ENCODE measurements at regions not wholly inside any gene's neighbourhood (a gene's known extent, or its start where the extent isn't known, plus 50 kb on each side); places are given as distances from the start of the nearest gene placed in this dataset.
"Not testable (repeated sequence)": the region's sequence is repeated elsewhere in the genome, so short reads cannot be mapped to it uniquely, and the experiment has no call there.

DNA sequence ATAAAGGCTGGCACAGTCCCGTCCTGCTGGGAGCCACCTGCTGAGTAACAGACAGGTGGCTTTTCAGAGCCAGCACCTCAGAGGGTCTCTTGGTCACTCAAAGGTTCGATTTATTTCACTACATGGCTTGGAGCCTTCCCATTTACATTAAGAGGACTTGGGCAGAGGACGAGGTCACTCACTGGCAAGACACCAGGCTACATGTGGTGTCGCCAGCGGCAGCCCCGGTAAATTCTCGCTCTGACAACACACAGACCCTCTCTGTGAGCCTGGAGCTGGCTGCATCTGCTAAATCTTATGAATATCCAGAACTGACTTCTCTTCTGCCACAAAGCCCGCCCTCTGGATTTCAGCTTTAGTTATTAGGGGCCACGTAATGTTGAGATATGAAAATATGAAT lies 254.7 kb downstream of the VAPA start:
- Histone ChIP-seq H3K27me3 (ENCODE audit: control insufficient read depth, insufficient read depth, low read length) (no peaks in the 10 kb centered on the region), H3K9ac (ENCODE audit: low read depth, low read length) (no peak overlapping the region), H3K4me1 (ENCODE audit: control insufficient read depth, insufficient read depth, low read length) (peaks cover 25% of the 10 kb centered on the region), H3K36me3 (ENCODE audit: insufficient read depth, low read length) (no peaks in the 10 kb centered on the region), H3K4me3 (ENCODE audit: low read length) (no peak overlapping the region), H3K9me3 (replicated peaks; ENCODE audit: low read length) (no peaks in the 10 kb centered on the region), H3K4me2 (ENCODE audit: low read length) (no peak overlapping the region)

DNA sequence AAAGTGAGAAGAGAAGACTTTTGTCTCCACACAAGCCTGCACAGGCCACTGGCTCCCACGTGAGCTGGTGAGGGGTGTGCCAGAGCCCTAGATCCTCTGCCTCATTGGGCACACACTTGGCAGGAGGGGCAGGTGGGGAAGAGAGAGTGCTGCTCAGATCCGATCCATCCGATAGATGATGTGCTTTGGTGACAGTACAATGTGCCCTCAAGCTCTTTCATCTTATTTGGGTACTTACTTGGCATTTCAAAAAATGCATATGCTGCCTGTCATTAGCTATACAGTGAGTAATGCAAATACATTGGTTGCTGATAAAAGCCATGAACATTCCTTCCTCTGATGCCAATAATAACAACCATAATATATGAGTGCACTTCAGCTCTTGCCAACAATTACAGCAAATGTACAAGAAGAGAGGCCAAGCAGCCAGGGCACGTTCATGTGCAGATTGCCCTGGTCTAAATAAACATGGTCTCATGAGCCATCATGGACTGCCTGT lies 255.3 kb downstream of the VAPA start:
- Histone ChIP-seq H3K4me3 (ENCODE audit: low read length) (no peak overlapping the region), H3K4me1 (ENCODE audit: control insufficient read depth, insufficient read depth, low read length) (peaks cover 25% of the 10 kb centered on the region), H3K27me3 (ENCODE audit: control insufficient read depth, insufficient read depth, low read length) (no peaks in the 10 kb centered on the region), H3K4me2 (ENCODE audit: low read length) (peak overlapping the region; percentile 48), H3K9me3 (replicated peaks; ENCODE audit: low read length) (no peaks in the 10 kb centered on the region), H3K36me3 (ENCODE audit: insufficient read depth, low read length) (no peaks in the 10 kb centered on the region), H3K9ac (ENCODE audit: low read depth, low read length) (no peak overlapping the region)

DNA sequence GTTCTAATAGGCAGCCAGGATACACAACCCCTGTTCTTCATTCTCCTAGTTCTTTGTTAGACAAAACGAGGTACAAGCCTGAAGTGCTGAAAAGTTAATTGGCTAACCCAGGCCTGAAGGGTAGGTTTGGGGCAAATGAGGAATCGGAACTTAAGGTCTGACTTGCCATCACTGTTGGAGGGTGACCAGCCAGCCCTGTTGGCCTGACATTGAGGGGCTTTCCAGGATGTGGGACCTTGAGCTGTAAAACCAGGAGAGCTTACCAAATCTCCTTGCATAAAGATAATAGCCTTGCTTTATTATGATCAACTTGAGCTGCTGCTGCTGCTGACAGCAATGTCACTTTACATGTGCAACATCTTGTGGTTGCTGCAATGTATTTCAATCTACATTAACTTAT lies 256.0 kb downstream of the VAPA start:
- Histone ChIP-seq H3K4me3 (ENCODE audit: low read length) (no peak overlapping the region), H3K36me3 (ENCODE audit: insufficient read depth, low read length) (no peaks in the 10 kb centered on the region), H3K27me3 (ENCODE audit: control insufficient read depth, insufficient read depth, low read length) (no peaks in the 10 kb centered on the region), H3K9ac (ENCODE audit: low read depth, low read length) (no peak overlapping the region), H3K9me3 (replicated peaks; ENCODE audit: low read length) (no peaks in the 10 kb centered on the region), H3K4me1 (ENCODE audit: control insufficient read depth, insufficient read depth, low read length) (peaks cover 25% of the 10 kb centered on the region), H3K4me2 (ENCODE audit: low read length) (peak overlapping the region; percentile 4)

DNA sequence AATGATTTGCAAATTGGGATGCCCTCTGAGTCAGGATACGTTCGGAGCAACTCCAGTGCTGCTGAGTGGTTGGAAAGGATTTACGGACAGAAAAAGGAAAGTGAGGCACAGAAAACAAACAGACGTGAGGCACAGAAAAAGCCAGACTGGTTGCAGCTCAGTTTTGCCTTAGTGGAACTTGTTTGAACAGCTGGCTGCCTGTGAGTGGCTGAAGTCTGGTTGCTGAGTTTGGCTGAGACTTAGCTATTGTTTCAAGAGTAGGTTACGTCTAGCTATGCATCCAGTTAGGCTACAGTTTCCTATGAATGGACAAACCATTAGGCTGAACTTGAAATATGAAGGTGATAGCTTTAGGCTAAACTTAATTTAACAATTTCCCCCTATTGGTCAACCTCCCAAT lies 256.6 kb downstream of the VAPA start:
- no peaks in the 10 kb centered on the region for H3K9me3 ChIP-seq (replicated peaks; ENCODE audit: low read length)
- no peak overlapping the region for H3K4me3 ChIP-seq (ENCODE audit: low read length)
- H3K36me3 ChIP-seq (ENCODE audit: insufficient read depth, low read length), result no peaks in the 10 kb centered on the region
- H3K27me3 ChIP-seq (ENCODE audit: control insufficient read depth, insufficient read depth, low read length), result no peaks in the 10 kb centered on the region
- no peak overlapping the region for H3K9ac ChIP-seq (ENCODE audit: low read depth, low read length)
- peaks cover 25% of the 10 kb centered on the region for H3K4me1 ChIP-seq (ENCODE audit: control insufficient read depth, insufficient read depth, low read length)
- no peak overlapping the region for H3K4me2 ChIP-seq (ENCODE audit: low read length)

DNA sequence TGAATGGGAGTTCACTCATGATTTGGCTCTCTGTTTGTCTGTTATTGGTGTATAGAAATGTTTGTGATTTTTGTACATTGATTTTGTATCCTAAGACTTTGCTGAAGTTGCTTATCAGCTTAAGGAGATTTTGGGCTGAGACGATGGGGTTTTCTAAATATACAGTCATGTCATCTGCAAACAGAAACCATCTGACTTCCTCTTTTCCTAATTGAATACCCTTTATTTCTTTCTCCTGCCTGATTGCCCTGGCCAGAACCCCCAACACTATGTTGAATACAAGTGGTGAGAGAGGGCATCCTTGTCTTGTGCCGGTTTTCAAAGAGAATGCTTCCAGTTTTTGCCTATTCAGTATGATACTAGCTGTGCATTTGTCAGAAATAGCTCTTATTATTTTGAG lies 261.5 kb downstream of the VAPA start:
- H3K4me2 ChIP-seq (ENCODE audit: low read length); H3K27me3 ChIP-seq (ENCODE audit: control insufficient read depth, insufficient read depth, low read length); H3K4me1 ChIP-seq (ENCODE audit: control insufficient read depth, insufficient read depth, low read length); H3K36me3 ChIP-seq (ENCODE audit: insufficient read depth, low read length); H3K9me3 ChIP-seq (replicated peaks; ENCODE audit: low read length); H3K4me3 ChIP-seq (ENCODE audit: low read length); H3K9ac ChIP-seq (ENCODE audit: low read depth, low read length): not testable (repeated sequence)

DNA sequence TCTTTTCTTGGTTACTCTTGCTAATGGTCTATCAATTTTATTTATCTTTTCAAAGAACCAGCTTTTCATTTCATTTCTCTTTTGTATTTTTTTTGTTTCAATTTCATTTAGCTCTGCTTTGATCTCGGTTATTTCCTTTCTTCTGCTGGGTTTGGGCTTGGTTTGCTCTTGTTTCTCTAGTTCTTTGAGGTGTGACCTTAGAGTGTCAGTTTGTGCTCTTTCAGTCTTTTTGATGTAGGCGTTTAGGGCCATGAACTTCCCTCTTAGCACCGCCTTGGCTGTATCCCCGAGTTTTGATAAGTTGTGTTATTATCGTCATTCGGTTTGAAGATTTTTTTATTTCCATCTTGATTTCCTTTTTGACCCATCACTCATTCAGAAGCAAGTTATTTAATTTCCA lies 265.5 kb downstream of the VAPA start:
- H3K9ac ChIP-seq (ENCODE audit: low read depth, low read length); H3K4me3 ChIP-seq (ENCODE audit: low read length); H3K36me3 ChIP-seq (ENCODE audit: insufficient read depth, low read length); H3K4me2 ChIP-seq (ENCODE audit: low read length); H3K27me3 ChIP-seq (ENCODE audit: control insufficient read depth, insufficient read depth, low read length); H3K4me1 ChIP-seq (ENCODE audit: control insufficient read depth, insufficient read depth, low read length); H3K9me3 ChIP-seq (replicated peaks; ENCODE audit: low read length): not testable (repeated sequence)

DNA sequence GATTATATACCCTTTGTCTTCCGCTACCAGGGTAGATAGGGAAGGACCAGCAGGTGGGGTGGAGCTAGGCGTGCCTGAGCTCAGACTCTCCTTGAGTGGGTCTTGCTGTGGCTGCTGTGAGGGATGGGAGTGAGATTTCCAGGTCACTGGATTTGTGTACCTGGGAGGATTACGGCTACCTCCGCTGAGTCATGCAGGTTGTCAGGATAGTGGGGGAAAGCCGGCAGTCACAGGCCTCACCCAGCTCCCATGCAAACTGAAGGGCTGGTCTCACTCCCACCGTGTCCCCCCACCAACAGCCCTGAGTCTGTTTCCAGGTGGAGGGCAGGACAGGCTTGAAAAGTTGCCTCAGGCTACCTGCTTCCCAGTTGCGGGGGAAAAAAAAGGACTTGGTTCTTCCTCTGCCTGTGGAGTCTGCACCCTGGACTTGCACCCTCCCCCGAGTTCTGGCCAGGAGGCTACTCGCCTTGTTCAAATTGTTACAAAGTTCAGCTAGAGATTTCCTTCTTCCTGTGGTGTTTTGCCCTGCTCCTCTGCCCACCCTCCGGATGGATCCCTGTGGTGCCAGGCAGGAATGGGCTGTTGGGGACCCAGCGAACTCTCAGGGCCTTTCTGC lies 268.3 kb downstream of the VAPA start:
- Histone ChIP-seq H3K36me3 (ENCODE audit: insufficient read depth, low read length) (no peaks in the 10 kb centered on the region), H3K9me3 (replicated peaks; ENCODE audit: low read length) (no peaks in the 10 kb centered on the region), H3K4me1 (ENCODE audit: control insufficient read depth, insufficient read depth, low read length) (no peaks in the 10 kb centered on the region), H3K27me3 (ENCODE audit: control insufficient read depth, insufficient read depth, low read length) (peaks cover 3% of the 10 kb centered on the region), H3K4me3 (ENCODE audit: low read length) (no peak overlapping the region), H3K9ac (ENCODE audit: low read depth, low read length) (no peak overlapping the region), H3K4me2 (ENCODE audit: low read length) (no peak overlapping the region)

DNA sequence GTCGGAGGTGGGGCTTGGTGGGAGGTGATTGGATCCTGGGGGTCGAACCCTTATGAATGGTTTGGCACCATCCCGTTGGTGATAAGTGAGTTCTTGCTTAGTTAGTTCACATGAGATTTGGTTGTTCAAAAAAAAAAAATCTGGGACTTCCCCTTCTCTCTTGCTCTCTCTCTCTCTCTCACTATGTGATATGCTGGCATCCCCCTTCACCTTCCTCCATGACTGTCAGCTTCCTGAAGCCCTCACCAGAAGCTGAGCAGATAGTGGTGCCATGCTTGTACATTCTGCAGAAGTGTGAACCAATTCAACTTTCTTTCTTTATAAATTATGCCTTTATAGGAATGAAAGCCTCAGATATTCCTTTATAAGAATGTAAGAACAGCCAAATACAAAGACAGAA lies 269.7 kb upstream of the APCDD1 start:
- peaks cover 7% of the 10 kb centered on the region for H3K27me3 ChIP-seq (ENCODE audit: control insufficient read depth, insufficient read depth, low read length)
- no peaks in the 10 kb centered on the region for H3K36me3 ChIP-seq (ENCODE audit: insufficient read depth, low read length)
- H3K9me3 ChIP-seq (replicated peaks; ENCODE audit: low read length), result no peaks in the 10 kb centered on the region
- no peak overlapping the region for H3K4me3 ChIP-seq (ENCODE audit: low read length)
- no peak overlapping the region for H3K4me2 ChIP-seq (ENCODE audit: low read length)
- H3K9ac ChIP-seq (ENCODE audit: low read depth, low read length), result no peak overlapping the region
- no peaks in the 10 kb centered on the region for H3K4me1 ChIP-seq (ENCODE audit: control insufficient read depth, insufficient read depth, low read length)

DNA sequence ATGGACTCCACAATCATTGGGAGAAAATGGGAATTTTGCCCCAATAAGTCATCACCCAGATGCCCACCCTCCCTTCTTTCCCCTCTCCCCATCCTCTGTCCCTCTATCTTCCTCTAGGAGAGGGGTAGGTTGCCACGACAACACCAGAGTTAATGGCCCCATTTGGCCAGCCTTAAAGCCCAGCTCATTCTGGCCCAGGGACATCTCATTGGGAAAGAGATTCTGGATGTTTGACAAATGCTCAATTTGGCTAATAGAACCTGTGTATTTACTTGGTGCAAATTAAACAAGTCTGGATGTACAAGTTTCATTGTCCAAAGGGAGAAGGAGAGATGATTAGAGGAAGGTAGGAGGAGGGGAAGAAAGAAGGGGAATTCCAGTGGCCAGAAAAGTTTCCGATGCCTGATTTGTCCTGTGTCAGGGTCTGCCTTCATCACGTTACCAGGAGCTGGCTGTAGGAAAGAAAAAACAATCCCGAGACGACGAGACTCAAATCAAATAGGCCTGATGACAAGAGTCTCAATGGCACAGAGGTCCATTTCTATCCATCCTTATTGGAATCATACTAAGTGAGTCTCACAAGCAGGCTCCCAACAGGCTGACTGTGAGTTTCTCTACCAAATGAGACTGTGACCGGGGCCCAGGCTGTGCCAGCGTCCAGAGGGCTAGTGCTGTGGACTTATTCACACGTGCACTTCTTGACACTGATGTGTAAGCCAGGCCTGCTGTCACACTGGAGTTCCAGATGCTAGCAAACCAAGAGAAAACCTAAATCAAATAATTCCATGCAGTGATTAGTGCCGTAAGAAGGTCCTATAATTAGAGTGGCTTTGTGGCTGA lies 265.2 kb upstream of the APCDD1 start:
- Histone ChIP-seq H3K36me3 (ENCODE audit: insufficient read depth, low read length) (no peaks in the 10 kb centered on the region), H3K9me3 (replicated peaks; ENCODE audit: low read length) (no peaks in the 10 kb centered on the region), H3K27me3 (ENCODE audit: control insufficient read depth, insufficient read depth, low read length) (peaks cover 7% of the 10 kb centered on the region), H3K4me1 (ENCODE audit: control insufficient read depth, insufficient read depth, low read length) (peaks cover 7% of the 10 kb centered on the region), H3K4me2 (ENCODE audit: low read length) (no peak overlapping the region), H3K4me3 (ENCODE audit: low read length) (no peak overlapping the region), H3K9ac (ENCODE audit: low read depth, low read length) (no peak overlapping the region)

DNA sequence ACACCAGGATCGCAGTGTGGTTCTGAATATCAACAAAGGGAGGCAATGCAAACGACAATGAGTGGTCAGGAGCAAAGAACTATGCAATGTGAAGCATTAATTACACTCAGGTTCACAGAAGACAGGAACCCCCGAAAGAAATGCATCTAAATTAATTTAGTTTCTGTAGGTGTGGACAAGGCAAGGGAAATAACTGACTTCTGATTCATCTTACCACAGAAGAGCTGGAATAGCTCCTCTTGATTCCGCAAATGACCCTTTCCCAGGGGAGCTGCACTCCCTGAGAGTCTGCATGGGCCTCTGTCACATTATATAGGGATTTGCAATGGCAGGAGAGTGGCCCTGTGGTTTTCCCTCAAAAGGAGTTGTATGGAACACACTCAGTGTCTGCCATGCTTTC lies 263.9 kb upstream of the APCDD1 start:
- Histone ChIP-seq H3K36me3 (ENCODE audit: insufficient read depth, low read length) (no peaks in the 10 kb centered on the region), H3K4me3 (ENCODE audit: low read length) (no peak overlapping the region), H3K9ac (ENCODE audit: low read depth, low read length) (no peak overlapping the region), H3K27me3 (ENCODE audit: control insufficient read depth, insufficient read depth, low read length) (peaks cover 7% of the 10 kb centered on the region), H3K4me2 (ENCODE audit: low read length) (no peak overlapping the region), H3K9me3 (replicated peaks; ENCODE audit: low read length) (no peaks in the 10 kb centered on the region), H3K4me1 (ENCODE audit: control insufficient read depth, insufficient read depth, low read length) (peaks cover 7% of the 10 kb centered on the region)

DNA sequence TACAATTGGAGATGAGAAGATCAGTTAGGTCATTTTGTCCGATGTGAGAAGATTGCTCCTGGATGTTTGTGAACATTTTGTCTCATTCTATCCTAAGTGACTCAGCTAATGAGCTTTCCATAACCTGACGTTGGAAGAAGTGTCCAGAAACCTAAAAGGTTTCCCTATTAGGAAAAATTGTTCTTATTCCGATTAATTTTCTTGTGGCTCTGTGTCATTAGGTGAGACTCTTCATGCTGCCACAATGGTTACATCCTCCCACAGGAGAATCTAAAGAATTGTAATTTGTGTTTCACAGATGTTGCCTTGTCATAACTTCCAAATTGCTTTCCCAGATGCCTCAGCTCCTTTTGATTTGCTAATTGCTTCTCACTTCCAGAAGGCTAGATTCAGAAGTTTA lies 261.0 kb upstream of the APCDD1 start:
- H3K4me3 ChIP-seq (ENCODE audit: low read length), result no peak overlapping the region
- H3K4me2 ChIP-seq (ENCODE audit: low read length), result no peak overlapping the region
- H3K36me3 ChIP-seq (ENCODE audit: insufficient read depth, low read length), result no peaks in the 10 kb centered on the region
- H3K9me3 ChIP-seq (replicated peaks; ENCODE audit: low read length), result no peaks in the 10 kb centered on the region
- H3K9ac ChIP-seq (ENCODE audit: low read depth, low read length), result no peak overlapping the region
- no peaks in the 10 kb centered on the region for H3K27me3 ChIP-seq (ENCODE audit: control insufficient read depth, insufficient read depth, low read length)
- H3K4me1 ChIP-seq (ENCODE audit: control insufficient read depth, insufficient read depth, low read length), result peaks cover 7% of the 10 kb centered on the region

DNA sequence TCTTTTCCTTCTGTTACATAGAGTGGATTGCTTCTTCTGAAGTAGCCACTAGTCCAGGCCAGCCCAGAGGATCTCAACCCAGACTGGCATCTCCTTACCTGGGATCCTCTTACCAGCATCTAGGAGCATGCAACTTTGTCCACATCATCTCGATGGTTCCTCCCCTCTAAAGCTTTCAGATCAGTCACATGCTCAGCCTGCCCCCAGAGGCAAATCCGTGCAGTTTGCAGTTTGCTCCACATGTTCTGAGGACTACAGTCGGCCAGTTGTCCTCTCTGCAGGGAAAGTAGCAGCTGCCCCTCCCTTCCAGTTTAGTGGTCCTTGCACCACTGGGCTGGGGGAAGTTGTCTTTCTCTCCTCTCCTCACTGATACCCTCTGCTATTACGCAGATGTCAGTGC lies 259.8 kb upstream of the APCDD1 start:
- Histone ChIP-seq H3K4me2 (ENCODE audit: low read length) (no peak overlapping the region), H3K4me3 (ENCODE audit: low read length) (no peak overlapping the region), H3K4me1 (ENCODE audit: control insufficient read depth, insufficient read depth, low read length) (peaks cover 7% of the 10 kb centered on the region), H3K9me3 (replicated peaks; ENCODE audit: low read length) (no peaks in the 10 kb centered on the region), H3K36me3 (ENCODE audit: insufficient read depth, low read length) (no peaks in the 10 kb centered on the region), H3K27me3 (ENCODE audit: control insufficient read depth, insufficient read depth, low read length) (no peaks in the 10 kb centered on the region), H3K9ac (ENCODE audit: low read depth, low read length) (no peak overlapping the region)
